Esophagus squamous epithelium (tissue), 5 donors: ENCODE measurements at regions not wholly inside any gene's neighbourhood (a gene's known extent, or its start where the extent isn't known, plus 50 kb on each side); places are given as distances from the start of the nearest gene placed in this dataset.

Experiments
- DNase-seq: peaks from one replicate; lab custom pipeline; 2025; lab: John Stamatoyannopoulos, UW
- H3K27ac ChIP-seq, 4 donors: fragments of 200-600 bp; sonication (generic); one replicate each; pipeline ENCODE4 v1.5.1; 2016 to 2019; ENCODE audit warnings: mild to moderate bottlenecking in 1 of 4
- H3K27me3 ChIP-seq, 4 donors: fragments of 200-600 bp; sonication (generic); 1 replicate in 3 of 4; 2 replicates in 1 of 4; pipeline versions ENCODE4 v1.5.1 to v1.6.0; 2017 to 2021; ENCODE audit warnings: antibody characterized with exemption in 1 of 4
- H3K36me3 ChIP-seq, 3 donors: fragments of 200-600 bp; sonication (generic); one replicate each; pipeline ENCODE4 v1.5.1; 2016 to 2019
- H3K4me1 ChIP-seq, 3 donors: fragments of 200-600 bp; sonication (generic); one replicate each; pipeline ENCODE4 v1.5.1; 2017 to 2019
- H3K4me3 ChIP-seq, 4 donors: fragments of 200-600 bp; sonication (generic); 1 replicate in 3 of 4; 2 replicates in 1 of 4; pipeline ENCODE4 v1.5.1; 2016 to 2019; ENCODE audit warnings: mild to moderate bottlenecking in 2 of 4, moderate library complexity in 1 of 4
- H3K9me3 ChIP-seq, 3 donors: fragments of 200-600 bp; sonication (generic); one replicate each; pipeline ENCODE4 v1.5.1; 2016 to 2019
- CTCF ChIP-seq, 6 experiments: fragments of 450-650 bp in 4 of 6; fragments of 200-600 bp in 2 of 6; sonication (generic) in 2 of 6; IDR thresholded peaks; one replicate each; pipeline ENCODE4 v1.5.1; 2016 to 2019; ENCODE audit warnings: antibody characterized with exemption in 6 of 6, mild to moderate bottlenecking in 4 of 6, moderate library complexity in 4 of 6
- POLR2A ChIP-seq, 4 donors: fragments of 450-650 bp; IDR thresholded peaks; one replicate each; pipeline ENCODE4 v1.6.1; 2017; ENCODE audit warnings: antibody characterized with exemption in 4 of 4, mild to moderate bottlenecking in 4 of 4, moderate library complexity in 3 of 4
- WGBS, 2 donors: methylation state at CpG; one replicate each; pipeline ENCODE4 v1.1.5; 2018; 5-methylcytosine and 5-hydroxymethylcytosine counted together
- intact Hi-C: fragments of 100-400 bp; cut with DNase I; formaldehyde crosslinking; loops from one replicate; pipeline ENCODE4 v1.15.0; 2022
- small RNA-seq, 4 donors: library from RNA; depleted of rRNA; stranded (forward); fragments of <200 nt; gene quantifications; one replicate each; pipeline ENCODE3, GENCODE V24; 2016
- donor health status: DM: yes; HTN: yes; CAD: no.

GRCh38 chr5:130243641-130244040 lies 339.4 kb downstream of the CHSY3 start:
- WGBS, 2 donors, result 83 to 91% methylated on average over 3 to 4 of the region's 4 CpGs
- Histone ChIP-seq H3K4me3 (no peak overlapping the region), H3K4me1 (no peaks in the 10 kb centered on the region), H3K27me3 (no peaks in the 10 kb centered on the region), H3K9me3 (no peaks in the 10 kb centered on the region), H3K36me3 (no peaks in the 10 kb centered on the region), H3K27ac (no peak overlapping the region)
- TF ChIP-seq POLR2A (IDR thresholded peaks at IDR 0.05) (no peak), CTCF (IDR thresholded peaks at IDR 0.05) (no peak)
- DNase-seq, result no peak
- intact Hi-C loops, result no loop called here

GRCh38 chr5:130237721-130238120 lies 333.5 kb downstream of the CHSY3 start:
- Histone ChIP-seq H3K36me3 (no peaks in the 10 kb centered on the region), H3K4me3 (no peak overlapping the region), H3K9me3 (no peaks in the 10 kb centered on the region), H3K4me1 (no peaks in the 10 kb centered on the region), H3K27ac (no peak overlapping the region), H3K27me3 (no peaks in the 10 kb centered on the region)
- intact Hi-C loops, result no loop called here
- DNase-seq, result no peak
- WGBS, 2 donors, result 63 to 71% methylated on average over 3 of the region's 3 CpGs
- TF ChIP-seq CTCF (IDR thresholded peaks at IDR 0.05), result no peak
- no peak for TF ChIP-seq POLR2A (IDR thresholded peaks at IDR 0.05)

Small RNAs in the stretch of these regions (small RNA-seq; reads per million reads assigned to genes)
- gene AC113367.2, result 0 reads per million in 4 donors
- 0 reads per million in 4 donors for gene RNU7-53P
